WTC11 (cell line): ENCODE measurements at regions not wholly inside any gene's neighbourhood (a gene's known extent, or its start where the extent isn't known, plus 50 kb on each side); places are given as distances from the start of the nearest gene placed in this dataset.

Experiments
- ATAC-seq: fragments of 200-7000 bp; cut with Tn5 transposase; 2 replicates; pipeline ENCODE4 v1.10.0; 2021; ENCODE audit warnings: mild to moderate bottlenecking, moderate library complexity
- CTCF ChIA-PET: fragments of 300-600 bp; sonication (Branson Sonifier 250); formaldehyde crosslinking; loops from one replicate; lab custom pipeline; 2021; ENCODE audit warnings: antibody characterized with exemption; lab: Charles Lee
- POLR2A ChIA-PET: fragments of 350-600 bp; sonication (Branson Sonifier 250); formaldehyde crosslinking; loops from one replicate; lab custom pipeline; 2021; ENCODE audit warnings: antibody characterized with exemption; lab: Charles Lee
- DNase-seq: peaks from one replicate; pipeline ENCODE4 v3.0.0; 2021; ENCODE audit warnings: low spot score
- H3K27ac Mint-ChIP-seq: 2 replicates; pipeline ENCODE4 v1.8.0; 2021; ENCODE audit warnings: mixed read lengths
- H3K27me3 Mint-ChIP-seq: 2 replicates; pipeline ENCODE4 v1.8.0; 2021; ENCODE audit warnings: low read depth, mild to moderate bottlenecking, moderate library complexity, mixed read lengths
- H3K36me3 Mint-ChIP-seq: 2 replicates; pipeline ENCODE4 v1.8.0; 2021; ENCODE audit warnings: mixed read lengths
- H3K4me1 Mint-ChIP-seq: 2 replicates; pipeline ENCODE4 v1.8.0; 2022; ENCODE audit warnings: mixed read lengths
- H3K4me3 Mint-ChIP-seq: 2 replicates; pipeline ENCODE4 v1.8.0; 2021; ENCODE audit warnings: mild to moderate bottlenecking, moderate library complexity, mixed read lengths
- H3K9me3 Mint-ChIP-seq: 2 replicates; pipeline ENCODE4 v1.8.0; 2021; ENCODE audit warnings: mixed read lengths
- CBFB ChIP-seq: sonication (generic); formaldehyde crosslinking; IDR thresholded peaks from 2 replicates; pipeline ENCODE4 v1.8.1; 2022; ENCODE audit warnings: mild to moderate bottlenecking, low read depth, missing genetic modification reagents
- CREB1 ChIP-seq: sonication (generic); formaldehyde crosslinking; IDR thresholded peaks from 2 replicates; pipeline ENCODE4 v1.8.0; 2023; ENCODE audit warnings: mild to moderate bottlenecking, missing genetic modification reagents
- EMX1 ChIP-seq: fragments of 250-450 bp; sonication (Bioruptor Pico); IDR thresholded peaks from 2 replicates; pipeline ENCODE4 v1.8.0; 2021; ENCODE audit warnings: mild to moderate bottlenecking
- ETV6 ChIP-seq: sonication (generic); formaldehyde crosslinking; IDR thresholded peaks from 2 replicates; pipeline ENCODE4 v1.8.1; 2022; ENCODE audit warnings: mild to moderate bottlenecking, missing genetic modification reagents
- FOXK1 ChIP-seq: sonication (generic); formaldehyde crosslinking; IDR thresholded peaks from 2 replicates; pipeline ENCODE4 v1.8.0; 2022; ENCODE audit warnings: mild to moderate bottlenecking, moderate library complexity, missing genetic modification reagents
- GRHL2 ChIP-seq: fragments of 250-450 bp; sonication (Bioruptor Pico); IDR thresholded peaks from 2 replicates; pipeline ENCODE4 v1.8.0; 2022; ENCODE audit warnings: mild to moderate bottlenecking, moderate library complexity; ENCODE audit not compliant: insufficient replicate concordance, severe bottlenecking
- JUN ChIP-seq: sonication (generic); formaldehyde crosslinking; IDR thresholded peaks from 2 replicates; pipeline ENCODE4 v1.8.0; 2023; ENCODE audit warnings: mild to moderate bottlenecking, missing genetic modification reagents
- MYBL2 ChIP-seq: sonication (generic); formaldehyde crosslinking; IDR thresholded peaks from 2 replicates; pipeline ENCODE4 v1.8.1; 2023; ENCODE audit warnings: mild to moderate bottlenecking, moderate library complexity, missing genetic modification reagents
- NFYB ChIP-seq: sonication (generic); formaldehyde crosslinking; conservative IDR thresholded peaks from 2 replicates; pipeline ENCODE4 v1.8.0; 2022; ENCODE audit warnings: low read depth, missing genetic modification reagents
- SMAD3 ChIP-seq: sonication (generic); formaldehyde crosslinking; IDR thresholded peaks from 2 replicates; pipeline ENCODE4 v1.8.0; 2022; ENCODE audit warnings: missing genetic modification reagents, mild to moderate bottlenecking, borderline replicate concordance
- SMAD4 ChIP-seq: sonication (generic); formaldehyde crosslinking; IDR thresholded peaks from 2 replicates; pipeline ENCODE4 v1.8.0; 2022; ENCODE audit warnings: mild to moderate bottlenecking, missing genetic modification reagents
- TEAD1 ChIP-seq: sonication (generic); formaldehyde crosslinking; IDR thresholded peaks from 2 replicates; pipeline ENCODE4 v1.8.0; 2022; ENCODE audit warnings: mild to moderate bottlenecking, missing genetic modification reagents
- TEAD4 ChIP-seq: sonication (generic); formaldehyde crosslinking; IDR thresholded peaks from 2 replicates; pipeline ENCODE4 v1.8.0; 2022; ENCODE audit warnings: mild to moderate bottlenecking, missing genetic modification reagents
- ZNF263 ChIP-seq: sonication (generic); formaldehyde crosslinking; IDR thresholded peaks from 2 replicates; pipeline ENCODE4 v1.8.1; 2022; ENCODE audit warnings: low read depth, mild to moderate bottlenecking, moderate library complexity, missing genetic modification reagents
- TF ChIP-seq, protein P1 (sequence below): sonication (generic); formaldehyde crosslinking; IDR thresholded peaks from 2 replicates; pipeline ENCODE4 v1.8.1; 2022; ENCODE audit warnings: low read depth, mild to moderate bottlenecking, moderate library complexity, missing genetic modification reagents, borderline replicate concordance
- TF ChIP-seq, protein P2 (sequence below): sonication (generic); formaldehyde crosslinking; IDR thresholded peaks from 2 replicates; pipeline ENCODE4 v1.8.1; 2023; ENCODE audit warnings: mild to moderate bottlenecking, missing genetic modification reagents, borderline replicate concordance
- TF ChIP-seq, protein P3 (sequence below): sonication (generic); formaldehyde crosslinking; IDR thresholded peaks from 2 replicates; pipeline ENCODE4 v1.8.1; 2023; ENCODE audit warnings: mild to moderate bottlenecking, missing genetic modification reagents
- TF ChIP-seq, protein P4 (sequence below): sonication (generic); formaldehyde crosslinking; IDR thresholded peaks from 2 replicates; pipeline ENCODE4 v1.8.0; 2023; ENCODE audit warnings: missing genetic modification reagents, mild to moderate bottlenecking, borderline replicate concordance
- TF ChIP-seq, protein P5 (sequence below): fragments of 250-450 bp; sonication (Bioruptor Pico); IDR thresholded peaks from 2 replicates; pipeline ENCODE4 v1.9.0; 2021; ENCODE audit warnings: mild to moderate bottlenecking
- TF ChIP-seq, protein P6 (sequence below): sonication (generic); formaldehyde crosslinking; IDR thresholded peaks from 2 replicates; pipeline ENCODE4 v1.8.1; 2022; ENCODE audit warnings: mild to moderate bottlenecking, moderate library complexity, missing genetic modification reagents

DNA sequence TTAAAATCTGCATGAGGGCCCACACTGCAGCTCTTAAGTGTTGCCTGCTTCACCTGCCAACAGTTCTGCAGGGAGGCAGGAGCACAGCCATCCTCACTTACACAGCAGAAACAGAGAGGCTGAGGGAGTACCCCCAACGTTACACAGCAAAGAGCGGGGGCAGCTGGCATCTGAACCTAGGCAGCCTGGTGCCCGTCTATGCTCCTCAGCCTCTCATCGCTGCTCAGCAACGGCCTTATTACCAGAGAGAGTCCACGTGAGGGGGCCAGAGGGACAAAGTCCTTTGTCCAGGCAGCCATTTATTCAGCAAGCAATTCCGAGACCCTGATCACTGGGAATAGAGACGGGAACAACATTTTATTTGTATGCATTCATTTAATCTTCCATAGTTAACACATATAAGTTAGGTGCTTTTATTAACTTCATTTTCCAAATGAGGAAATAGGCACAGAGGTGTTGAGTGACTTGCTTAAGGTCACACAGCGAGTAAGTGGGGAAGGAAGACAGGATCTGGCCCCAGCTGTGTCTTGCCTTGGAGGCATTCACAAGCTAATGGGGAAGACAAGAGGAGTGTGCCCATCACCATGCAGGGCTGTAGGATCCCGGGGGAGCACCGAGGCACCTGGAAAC is 52.2 kb upstream of the SORCS2 start (continued):
- TF ChIP-seq ETV6 (CRISPR knock-in tag) = no peak
- TF ChIP-seq NFYB = no peak
- no peak for TF ChIP-seq SMAD3 (CRISPR knock-in tag)
- TF ChIP-seq TEAD4 (CRISPR knock-in tag) = no peak
- no peak for TF ChIP-seq TEAD1 (CRISPR knock-in tag)
- no peak for TF ChIP-seq MYBL2 (CRISPR knock-in tag)

DNA sequence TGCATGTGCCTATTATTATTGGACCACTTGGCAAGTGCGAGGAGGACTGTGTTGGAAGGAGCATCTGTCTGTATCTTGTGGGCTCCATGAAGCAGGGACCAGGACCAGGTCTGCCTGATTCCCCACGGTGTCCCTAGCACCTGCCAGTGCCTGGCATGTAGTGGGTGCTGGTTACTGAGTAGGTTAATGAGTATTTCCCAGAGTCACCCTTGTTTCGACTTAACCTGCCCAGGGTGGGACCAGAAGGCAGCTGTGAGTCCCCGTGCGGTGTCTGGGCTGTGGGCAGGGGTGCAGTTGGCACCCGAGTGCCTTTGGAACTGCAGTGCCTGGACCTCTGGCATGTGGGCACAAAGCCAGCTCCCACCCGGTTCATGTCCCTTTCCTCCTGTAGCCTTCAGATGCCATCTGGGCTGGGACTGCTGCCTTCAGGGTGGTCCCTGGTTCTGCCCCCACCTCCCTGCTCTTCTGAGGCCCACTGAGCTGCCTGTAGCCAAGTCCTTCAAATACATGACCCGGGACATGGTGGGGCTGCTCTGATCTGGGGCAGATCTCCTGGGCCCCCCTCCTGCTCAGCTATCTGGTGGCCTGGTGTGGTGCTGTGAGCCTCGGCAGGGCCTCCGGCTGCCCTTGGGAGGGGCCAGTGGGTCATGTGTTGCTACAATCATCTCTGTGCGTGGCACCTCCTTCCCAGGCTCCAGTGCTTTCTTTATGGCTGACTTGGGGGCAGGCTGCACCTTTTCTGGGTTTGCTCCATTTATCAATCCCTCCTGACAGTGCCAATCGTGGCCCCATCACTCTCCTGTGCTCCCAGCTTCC is 53.0 kb upstream of the SORCS2 start:
- ATAC-seq = no peak
- ChIA-PET CTCF (interaction anchor here (0.8 to 1.6 kb wide), 2 partner anchors 15 to 37 kb away, joined by 3 to 6 read pairs; no protein-coding TSS in a partner anchor), POLR2A (no interaction called here)
- TF ChIP-seq, protein P1, sequence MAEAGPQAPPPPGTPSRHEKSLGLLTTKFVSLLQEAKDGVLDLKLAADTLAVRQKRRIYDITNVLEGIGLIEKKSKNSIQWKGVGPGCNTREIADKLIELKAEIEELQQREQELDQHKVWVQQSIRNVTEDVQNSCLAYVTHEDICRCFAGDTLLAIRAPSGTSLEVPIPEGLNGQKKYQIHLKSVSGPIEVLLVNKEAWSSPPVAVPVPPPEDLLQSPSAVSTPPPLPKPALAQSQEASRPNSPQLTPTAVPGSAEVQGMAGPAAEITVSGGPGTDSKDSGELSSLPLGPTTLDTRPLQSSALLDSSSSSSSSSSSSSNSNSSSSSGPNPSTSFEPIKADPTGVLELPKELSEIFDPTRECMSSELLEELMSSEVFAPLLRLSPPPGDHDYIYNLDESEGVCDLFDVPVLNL (CRISPR knock-in tag) = no peak
- TF ChIP-seq, protein P2, sequence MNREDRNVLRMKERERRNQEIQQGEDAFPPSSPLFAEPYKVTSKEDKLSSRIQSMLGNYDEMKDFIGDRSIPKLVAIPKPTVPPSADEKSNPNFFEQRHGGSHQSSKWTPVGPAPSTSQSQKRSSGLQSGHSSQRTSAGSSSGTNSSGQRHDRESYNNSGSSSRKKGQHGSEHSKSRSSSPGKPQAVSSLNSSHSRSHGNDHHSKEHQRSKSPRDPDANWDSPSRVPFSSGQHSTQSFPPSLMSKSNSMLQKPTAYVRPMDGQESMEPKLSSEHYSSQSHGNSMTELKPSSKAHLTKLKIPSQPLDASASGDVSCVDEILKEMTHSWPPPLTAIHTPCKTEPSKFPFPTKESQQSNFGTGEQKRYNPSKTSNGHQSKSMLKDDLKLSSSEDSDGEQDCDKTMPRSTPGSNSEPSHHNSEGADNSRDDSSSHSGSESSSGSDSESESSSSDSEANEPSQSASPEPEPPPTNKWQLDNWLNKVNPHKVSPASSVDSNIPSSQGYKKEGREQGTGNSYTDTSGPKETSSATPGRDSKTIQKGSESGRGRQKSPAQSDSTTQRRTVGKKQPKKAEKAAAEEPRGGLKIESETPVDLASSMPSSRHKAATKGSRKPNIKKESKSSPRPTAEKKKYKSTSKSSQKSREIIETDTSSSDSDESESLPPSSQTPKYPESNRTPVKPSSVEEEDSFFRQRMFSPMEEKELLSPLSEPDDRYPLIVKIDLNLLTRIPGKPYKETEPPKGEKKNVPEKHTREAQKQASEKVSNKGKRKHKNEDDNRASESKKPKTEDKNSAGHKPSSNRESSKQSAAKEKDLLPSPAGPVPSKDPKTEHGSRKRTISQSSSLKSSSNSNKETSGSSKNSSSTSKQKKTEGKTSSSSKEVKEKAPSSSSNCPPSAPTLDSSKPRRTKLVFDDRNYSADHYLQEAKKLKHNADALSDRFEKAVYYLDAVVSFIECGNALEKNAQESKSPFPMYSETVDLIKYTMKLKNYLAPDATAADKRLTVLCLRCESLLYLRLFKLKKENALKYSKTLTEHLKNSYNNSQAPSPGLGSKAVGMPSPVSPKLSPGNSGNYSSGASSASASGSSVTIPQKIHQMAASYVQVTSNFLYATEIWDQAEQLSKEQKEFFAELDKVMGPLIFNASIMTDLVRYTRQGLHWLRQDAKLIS (CRISPR knock-in tag) = no peak
- TF ChIP-seq EMX1 (CRISPR knock-in tag) = no peak
- no peak for TF ChIP-seq GRHL2 (CRISPR knock-in tag)
- TF ChIP-seq, protein P3, sequence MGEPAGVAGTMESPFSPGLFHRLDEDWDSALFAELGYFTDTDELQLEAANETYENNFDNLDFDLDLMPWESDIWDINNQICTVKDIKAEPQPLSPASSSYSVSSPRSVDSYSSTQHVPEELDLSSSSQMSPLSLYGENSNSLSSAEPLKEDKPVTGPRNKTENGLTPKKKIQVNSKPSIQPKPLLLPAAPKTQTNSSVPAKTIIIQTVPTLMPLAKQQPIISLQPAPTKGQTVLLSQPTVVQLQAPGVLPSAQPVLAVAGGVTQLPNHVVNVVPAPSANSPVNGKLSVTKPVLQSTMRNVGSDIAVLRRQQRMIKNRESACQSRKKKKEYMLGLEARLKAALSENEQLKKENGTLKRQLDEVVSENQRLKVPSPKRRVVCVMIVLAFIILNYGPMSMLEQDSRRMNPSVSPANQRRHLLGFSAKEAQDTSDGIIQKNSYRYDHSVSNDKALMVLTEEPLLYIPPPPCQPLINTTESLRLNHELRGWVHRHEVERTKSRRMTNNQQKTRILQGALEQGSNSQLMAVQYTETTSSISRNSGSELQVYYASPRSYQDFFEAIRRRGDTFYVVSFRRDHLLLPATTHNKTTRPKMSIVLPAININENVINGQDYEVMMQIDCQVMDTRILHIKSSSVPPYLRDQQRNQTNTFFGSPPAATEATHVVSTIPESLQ (CRISPR knock-in tag) = no peak
- TF ChIP-seq FOXK1 (CRISPR knock-in tag) = no peak
- TF ChIP-seq, protein P4, sequence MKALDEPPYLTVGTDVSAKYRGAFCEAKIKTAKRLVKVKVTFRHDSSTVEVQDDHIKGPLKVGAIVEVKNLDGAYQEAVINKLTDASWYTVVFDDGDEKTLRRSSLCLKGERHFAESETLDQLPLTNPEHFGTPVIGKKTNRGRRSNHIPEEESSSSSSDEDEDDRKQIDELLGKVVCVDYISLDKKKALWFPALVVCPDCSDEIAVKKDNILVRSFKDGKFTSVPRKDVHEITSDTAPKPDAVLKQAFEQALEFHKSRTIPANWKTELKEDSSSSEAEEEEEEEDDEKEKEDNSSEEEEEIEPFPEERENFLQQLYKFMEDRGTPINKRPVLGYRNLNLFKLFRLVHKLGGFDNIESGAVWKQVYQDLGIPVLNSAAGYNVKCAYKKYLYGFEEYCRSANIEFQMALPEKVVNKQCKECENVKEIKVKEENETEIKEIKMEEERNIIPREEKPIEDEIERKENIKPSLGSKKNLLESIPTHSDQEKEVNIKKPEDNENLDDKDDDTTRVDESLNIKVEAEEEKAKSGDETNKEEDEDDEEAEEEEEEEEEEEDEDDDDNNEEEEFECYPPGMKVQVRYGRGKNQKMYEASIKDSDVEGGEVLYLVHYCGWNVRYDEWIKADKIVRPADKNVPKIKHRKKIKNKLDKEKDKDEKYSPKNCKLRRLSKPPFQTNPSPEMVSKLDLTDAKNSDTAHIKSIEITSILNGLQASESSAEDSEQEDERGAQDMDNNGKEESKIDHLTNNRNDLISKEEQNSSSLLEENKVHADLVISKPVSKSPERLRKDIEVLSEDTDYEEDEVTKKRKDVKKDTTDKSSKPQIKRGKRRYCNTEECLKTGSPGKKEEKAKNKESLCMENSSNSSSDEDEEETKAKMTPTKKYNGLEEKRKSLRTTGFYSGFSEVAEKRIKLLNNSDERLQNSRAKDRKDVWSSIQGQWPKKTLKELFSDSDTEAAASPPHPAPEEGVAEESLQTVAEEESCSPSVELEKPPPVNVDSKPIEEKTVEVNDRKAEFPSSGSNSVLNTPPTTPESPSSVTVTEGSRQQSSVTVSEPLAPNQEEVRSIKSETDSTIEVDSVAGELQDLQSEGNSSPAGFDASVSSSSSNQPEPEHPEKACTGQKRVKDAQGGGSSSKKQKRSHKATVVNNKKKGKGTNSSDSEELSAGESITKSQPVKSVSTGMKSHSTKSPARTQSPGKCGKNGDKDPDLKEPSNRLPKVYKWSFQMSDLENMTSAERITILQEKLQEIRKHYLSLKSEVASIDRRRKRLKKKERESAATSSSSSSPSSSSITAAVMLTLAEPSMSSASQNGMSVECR = no peak
- no peak for TF ChIP-seq SMAD4 (CRISPR knock-in tag)
- no peak for TF ChIP-seq CREB1
- TF ChIP-seq ZNF263 = no peak
- TF ChIP-seq, protein P5, sequence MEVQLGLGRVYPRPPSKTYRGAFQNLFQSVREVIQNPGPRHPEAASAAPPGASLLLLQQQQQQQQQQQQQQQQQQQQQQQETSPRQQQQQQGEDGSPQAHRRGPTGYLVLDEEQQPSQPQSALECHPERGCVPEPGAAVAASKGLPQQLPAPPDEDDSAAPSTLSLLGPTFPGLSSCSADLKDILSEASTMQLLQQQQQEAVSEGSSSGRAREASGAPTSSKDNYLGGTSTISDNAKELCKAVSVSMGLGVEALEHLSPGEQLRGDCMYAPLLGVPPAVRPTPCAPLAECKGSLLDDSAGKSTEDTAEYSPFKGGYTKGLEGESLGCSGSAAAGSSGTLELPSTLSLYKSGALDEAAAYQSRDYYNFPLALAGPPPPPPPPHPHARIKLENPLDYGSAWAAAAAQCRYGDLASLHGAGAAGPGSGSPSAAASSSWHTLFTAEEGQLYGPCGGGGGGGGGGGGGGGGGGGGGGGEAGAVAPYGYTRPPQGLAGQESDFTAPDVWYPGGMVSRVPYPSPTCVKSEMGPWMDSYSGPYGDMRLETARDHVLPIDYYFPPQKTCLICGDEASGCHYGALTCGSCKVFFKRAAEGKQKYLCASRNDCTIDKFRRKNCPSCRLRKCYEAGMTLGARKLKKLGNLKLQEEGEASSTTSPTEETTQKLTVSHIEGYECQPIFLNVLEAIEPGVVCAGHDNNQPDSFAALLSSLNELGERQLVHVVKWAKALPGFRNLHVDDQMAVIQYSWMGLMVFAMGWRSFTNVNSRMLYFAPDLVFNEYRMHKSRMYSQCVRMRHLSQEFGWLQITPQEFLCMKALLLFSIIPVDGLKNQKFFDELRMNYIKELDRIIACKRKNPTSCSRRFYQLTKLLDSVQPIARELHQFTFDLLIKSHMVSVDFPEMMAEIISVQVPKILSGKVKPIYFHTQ (CRISPR knock-in tag) = no peak
- TF ChIP-seq, protein P6, sequence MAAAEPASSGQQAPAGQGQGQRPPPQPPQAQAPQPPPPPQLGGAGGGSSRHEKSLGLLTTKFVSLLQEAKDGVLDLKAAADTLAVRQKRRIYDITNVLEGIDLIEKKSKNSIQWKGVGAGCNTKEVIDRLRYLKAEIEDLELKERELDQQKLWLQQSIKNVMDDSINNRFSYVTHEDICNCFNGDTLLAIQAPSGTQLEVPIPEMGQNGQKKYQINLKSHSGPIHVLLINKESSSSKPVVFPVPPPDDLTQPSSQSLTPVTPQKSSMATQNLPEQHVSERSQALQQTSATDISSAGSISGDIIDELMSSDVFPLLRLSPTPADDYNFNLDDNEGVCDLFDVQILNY (CRISPR knock-in tag) = no peak
- TF ChIP-seq CBFB (CRISPR knock-in tag) = no peak
- no peak for TF ChIP-seq JUN (CRISPR knock-in tag)
- H3K4me3 Mint-ChIP-seq = no peak overlapping the region
- H3K4me1 Mint-ChIP-seq = peaks cover 22% of the 10 kb centered on the region
- DNase-seq = no peak
- no peak overlapping the region for H3K27ac Mint-ChIP-seq
- no peaks in the 10 kb centered on the region for H3K9me3 Mint-ChIP-seq
- no peaks in the 10 kb centered on the region for H3K27me3 Mint-ChIP-seq
- no peaks in the 10 kb centered on the region for H3K36me3 Mint-ChIP-seq
